ENCODE measurements at regions not wholly inside any gene's neighbourhood (a gene's known extent, or its start where the extent isn't known, plus 50 kb on each side); places are given as distances from the start of the nearest gene placed in this dataset.

GRCh38 chr3:68468695-68469375 is 463.5 kb downstream of the TAFA4 start:
- no peaks in the 10 kb centered on the region for H3K27me3 Mint-ChIP-seq (ENCODE audit: unreplicated experiment)
- DNase-seq, result no peak
- H3K9me3 Mint-ChIP-seq (ENCODE audit: unreplicated experiment), result no peaks in the 10 kb centered on the region
- H3K4me1 Mint-ChIP-seq (ENCODE audit: low read depth, unreplicated experiment), result no peaks in the 10 kb centered on the region
- H3K27ac Mint-ChIP-seq (ENCODE audit: unreplicated experiment), result no peak overlapping the region
- TF ChIP-seq CTCF (IDR thresholded peaks at IDR 0.05; ENCODE audit: partially characterized antibody, unreplicated experiment), result no peak
- no peaks in the 10 kb centered on the region for H3K36me3 Mint-ChIP-seq (ENCODE audit: unreplicated experiment)
- no peak overlapping the region for H3K4me3 Mint-ChIP-seq (ENCODE audit: unreplicated experiment)

GRCh38 chr3:68467465-68467864 is 464.9 kb downstream of the TAFA4 start:
- DNase-seq, result no peak
- H3K4me3 Mint-ChIP-seq (ENCODE audit: unreplicated experiment), result no peak overlapping the region
- no peaks in the 10 kb centered on the region for H3K27me3 Mint-ChIP-seq (ENCODE audit: unreplicated experiment)
- no peaks in the 10 kb centered on the region for H3K36me3 Mint-ChIP-seq (ENCODE audit: unreplicated experiment)
- H3K4me1 Mint-ChIP-seq (ENCODE audit: low read depth, unreplicated experiment), result no peaks in the 10 kb centered on the region
- no peak for TF ChIP-seq CTCF (IDR thresholded peaks at IDR 0.05; ENCODE audit: partially characterized antibody, unreplicated experiment)
- H3K9me3 Mint-ChIP-seq (ENCODE audit: unreplicated experiment), result no peaks in the 10 kb centered on the region
- H3K27ac Mint-ChIP-seq (ENCODE audit: unreplicated experiment), result no peak overlapping the region

- no peaks in the 10 kb centered on the region for H3K9me3 Mint-ChIP-seq (ENCODE audit: unreplicated experiment)
- no peaks in the 10 kb centered on the region for H3K27me3 Mint-ChIP-seq (ENCODE audit: unreplicated experiment)
- H3K27ac Mint-ChIP-seq (ENCODE audit: unreplicated experiment), result no peak overlapping the region
- H3K4me1 Mint-ChIP-seq (ENCODE audit: low read depth, unreplicated experiment), result no peaks in the 10 kb centered on the region
- H3K36me3 Mint-ChIP-seq (ENCODE audit: unreplicated experiment), result no peaks in the 10 kb centered on the region
- TF ChIP-seq CTCF (IDR thresholded peaks at IDR 0.05; ENCODE audit: partially characterized antibody, unreplicated experiment), result no peak
- DNase-seq, result no peak
- H3K4me3 Mint-ChIP-seq (ENCODE audit: unreplicated experiment), result no peak overlapping the region
Observed at GRCh38 chr3:68458581-68458980, 473.8 kb downstream of the TAFA4 start.

GRCh38 chr3:68448510-68449383 is 483.6 kb downstream of the TAFA4 start:
- Mint-ChIP-seq H3K4me3 (ENCODE audit: unreplicated experiment) (no peak overlapping the region), H3K27me3 (ENCODE audit: unreplicated experiment) (no peaks in the 10 kb centered on the region), H3K9me3 (ENCODE audit: unreplicated experiment) (no peaks in the 10 kb centered on the region), H3K4me1 (ENCODE audit: low read depth, unreplicated experiment) (no peaks in the 10 kb centered on the region), H3K36me3 (ENCODE audit: unreplicated experiment) (no peaks in the 10 kb centered on the region), H3K27ac (ENCODE audit: unreplicated experiment) (no peak overlapping the region)
- DNase-seq, result no peak
- TF ChIP-seq CTCF (IDR thresholded peaks at IDR 0.05; ENCODE audit: partially characterized antibody, unreplicated experiment), result no peak

- no peak for TF ChIP-seq CTCF (IDR thresholded peaks at IDR 0.05; ENCODE audit: partially characterized antibody, unreplicated experiment)
- H3K27ac Mint-ChIP-seq (ENCODE audit: unreplicated experiment), result no peak overlapping the region
- H3K36me3 Mint-ChIP-seq (ENCODE audit: unreplicated experiment), result no peaks in the 10 kb centered on the region
- H3K4me3 Mint-ChIP-seq (ENCODE audit: unreplicated experiment), result no peak overlapping the region
- no peaks in the 10 kb centered on the region for H3K4me1 Mint-ChIP-seq (ENCODE audit: low read depth, unreplicated experiment)
- H3K27me3 Mint-ChIP-seq (ENCODE audit: unreplicated experiment), result no peaks in the 10 kb centered on the region
- no peaks in the 10 kb centered on the region for H3K9me3 Mint-ChIP-seq (ENCODE audit: unreplicated experiment)
- DNase-seq, result no peak
Observed at GRCh38 chr3:68447885-68448284, 484.5 kb downstream of the TAFA4 start.
